Immature natural killer cell (primary cell): ENCODE measurements at regions not wholly inside any gene's neighbourhood (a gene's known extent, or its start where the extent isn't known, plus 50 kb on each side); places are given as distances from the start of the nearest gene placed in this dataset.

Experiments
- DNase-seq, 3 donors: peaks; one replicate each; pipeline ENCODE4 v3.0.0; 2022; ENCODE audit warnings: mixed read lengths in 1 of 3
- H3K27ac Mint-ChIP-seq, 6 donors: one replicate each; pipeline ENCODE4 v1.8.0; 2020; ENCODE audit warnings: mixed read lengths in 6 of 6, mild to moderate bottlenecking in 5 of 6, inconsistent platforms in 4 of 6, moderate library complexity in 3 of 6
- H3K27me3 Mint-ChIP-seq, 3 donors: one replicate each; pipeline ENCODE4 v1.8.0; 2020 to 2021; ENCODE audit warnings: low read depth in 3 of 3, mild to moderate bottlenecking in 3 of 3, mixed read lengths in 3 of 3, moderate library complexity in 3 of 3, inconsistent platforms in 1 of 3
- H3K36me3 Mint-ChIP-seq, 3 donors: one replicate each; pipeline ENCODE4 v1.8.0; 2020; ENCODE audit warnings: mixed read lengths in 3 of 3, inconsistent platforms in 2 of 3, mild to moderate bottlenecking in 2 of 3
- H3K4me1 Mint-ChIP-seq, 2 donors: one replicate each; pipeline ENCODE4 v1.8.0; 2020; ENCODE audit warnings: inconsistent platforms in 2 of 2, mild to moderate bottlenecking in 2 of 2, mixed read lengths in 2 of 2, moderate library complexity in 1 of 2
- H3K4me3 Mint-ChIP-seq, 5 donors: one replicate each; pipeline ENCODE4 v1.8.0; 2020; ENCODE audit warnings: mild to moderate bottlenecking in 5 of 5, mixed read lengths in 5 of 5, inconsistent platforms in 3 of 5, moderate library complexity in 3 of 5
- H3K9me3 Mint-ChIP-seq, 6 donors: one replicate each; pipeline ENCODE4 v1.8.0; 2020; ENCODE audit warnings: mild to moderate bottlenecking in 6 of 6, mixed read lengths in 6 of 6, inconsistent platforms in 4 of 6, moderate library complexity in 3 of 6

DNA sequence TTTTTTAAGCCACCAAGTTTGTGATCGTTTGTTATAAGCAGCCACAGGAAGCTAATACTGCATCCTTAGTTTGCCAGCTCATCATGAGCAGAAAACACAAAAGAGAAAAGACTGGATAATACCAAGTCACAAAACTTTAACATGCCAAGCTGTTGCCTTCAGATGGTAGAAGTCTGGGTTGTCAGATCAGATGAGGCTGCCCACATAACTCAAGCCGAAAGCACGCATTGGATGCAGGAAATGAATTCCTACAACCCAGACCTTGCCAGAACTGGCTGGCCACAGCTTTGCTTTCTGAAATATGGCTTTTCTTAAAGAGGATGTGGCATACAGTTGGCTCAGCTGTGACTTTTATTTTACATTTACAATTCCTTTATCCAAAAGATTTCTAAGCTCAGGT is 118.3 kb upstream of the NEO1 start:
- Mint-ChIP-seq H3K27me3 (peaks cover 2 to 16% (median 2%) of the 10 kb centered on the region in 3 donors), H3K9me3 (no peaks in the 10 kb centered on the region), H3K4me1 (no peaks in the 10 kb centered on the region), H3K36me3 (peaks cover 0 to 12% (median 3%) of the 10 kb centered on the region in 3 donors), H3K27ac (no peak overlapping the region), H3K4me3 (no peak overlapping the region)
- no peak for DNase-seq

GRCh38 chr15:72932472-72932871 is 119.8 kb upstream of the NEO1 start:
- no peak overlapping the region for H3K27ac Mint-ChIP-seq
- H3K4me1 Mint-ChIP-seq, result peaks cover 4 to 12% of the 10 kb centered on the region in 2 donors

GRCh38 chr15:72927451-72927850 is 124.8 kb upstream of the NEO1 start:
- peaks cover 6 to 20% of the 10 kb centered on the region in 2 donors for H3K4me1 Mint-ChIP-seq
- H3K4me3 Mint-ChIP-seq, result peak overlapping the region; percentile 12 to 76 (median 44)
- DNase-seq, result no peak
- peak overlapping the region in 4 of 6 donors; percentile 2 to 54 (median 32) for H3K27ac Mint-ChIP-seq
- peaks cover 0 to 6% (median 0%) of the 10 kb centered on the region in 3 donors for H3K36me3 Mint-ChIP-seq
- H3K27me3 Mint-ChIP-seq, result peaks cover 7 to 18% (median 8%) of the 10 kb centered on the region in 3 donors
- no peaks in the 10 kb centered on the region for H3K9me3 Mint-ChIP-seq

More at GRCh38 chr15:72932472-72932871, 119.8 kb upstream of the NEO1 start:
- H3K27me3 Mint-ChIP-seq, result peaks cover 2 to 18% (median 6%) of the 10 kb centered on the region in 3 donors
- H3K9me3 Mint-ChIP-seq, result no peaks in the 10 kb centered on the region
- peaks cover 0 to 12% (median 3%) of the 10 kb centered on the region in 3 donors for H3K36me3 Mint-ChIP-seq
- DNase-seq, result no peak
- H3K4me3 Mint-ChIP-seq, result no peak overlapping the region

- H3K27me3 Mint-ChIP-seq, result peaks cover 7 to 9% (median 8%) of the 10 kb centered on the region in 3 donors
- H3K36me3 Mint-ChIP-seq, result peaks cover 0 to 4% (median 0%) of the 10 kb centered on the region in 3 donors
- peaks cover 6 to 20% of the 10 kb centered on the region in 2 donors for H3K4me1 Mint-ChIP-seq
- no peaks in the 10 kb centered on the region for H3K9me3 Mint-ChIP-seq
- no peak for DNase-seq
- H3K4me3 Mint-ChIP-seq, result no peak overlapping the region
- H3K27ac Mint-ChIP-seq, result no peak overlapping the region
Observed at GRCh38 chr15:72925661-72926060, 126.6 kb upstream of the NEO1 start.

GRCh38 chr15:72923289-72923688 is 129.0 kb upstream of the NEO1 start:
- DNase-seq, result no peak
- H3K4me1 Mint-ChIP-seq, result peaks cover 5 to 16% of the 10 kb centered on the region in 2 donors
- H3K9me3 Mint-ChIP-seq, result no peaks in the 10 kb centered on the region
- H3K27ac Mint-ChIP-seq, result no peak overlapping the region
- peaks cover 0 to 4% (median 0%) of the 10 kb centered on the region in 3 donors for H3K36me3 Mint-ChIP-seq
- H3K4me3 Mint-ChIP-seq, result no peak overlapping the region
- peaks cover 3 to 10% (median 4%) of the 10 kb centered on the region in 3 donors for H3K27me3 Mint-ChIP-seq

DNA sequence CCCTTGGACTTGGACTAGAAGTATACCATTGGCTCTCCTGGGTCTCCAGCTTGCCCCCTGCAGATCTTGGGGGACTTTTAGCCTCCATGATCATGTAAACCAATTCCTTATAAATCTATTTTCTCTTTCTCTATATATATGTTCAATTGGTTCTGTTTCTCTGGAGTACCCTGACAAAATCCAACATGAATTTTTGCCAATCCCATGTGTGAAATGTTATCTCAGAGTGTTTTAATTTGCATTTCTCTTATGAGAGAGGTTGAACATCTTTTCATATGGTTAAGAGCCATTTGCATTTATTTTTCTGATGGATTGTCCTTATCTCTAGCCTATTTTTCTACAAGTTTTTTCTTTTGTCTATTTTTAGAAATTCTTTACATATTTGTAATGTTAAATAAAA is 131.7 kb upstream of the NEO1 start:
- no peak overlapping the region for H3K27ac Mint-ChIP-seq
- no peaks in the 10 kb centered on the region for H3K4me1 Mint-ChIP-seq
- H3K9me3 Mint-ChIP-seq, result no peaks in the 10 kb centered on the region
- DNase-seq, result no peak
- peaks cover 0 to 6% (median 2%) of the 10 kb centered on the region in 3 donors for H3K27me3 Mint-ChIP-seq
- H3K4me3 Mint-ChIP-seq, result no peak overlapping the region
- no peaks in the 10 kb centered on the region for H3K36me3 Mint-ChIP-seq

GRCh38 chr15:72919936-72920465 is 132.3 kb upstream of the NEO1 start:
- Mint-ChIP-seq H3K27me3 (peaks cover 0 to 6% (median 2%) of the 10 kb centered on the region in 3 donors), H3K4me3 (no peak overlapping the region), H3K27ac (no peak overlapping the region), H3K4me1 (no peaks in the 10 kb centered on the region), H3K36me3 (no peaks in the 10 kb centered on the region), H3K9me3 (no peaks in the 10 kb centered on the region)
- no peak for DNase-seq

GRCh38 chr15:72916897-72917296 is 133.3 kb upstream of the ADPGK start:
- Mint-ChIP-seq H3K4me1 (no peaks in the 10 kb centered on the region), H3K27me3 (peaks cover 0 to 1% (median 0%) of the 10 kb centered on the region in 3 donors), H3K9me3 (no peaks in the 10 kb centered on the region), H3K36me3 (no peaks in the 10 kb centered on the region), H3K27ac (no peak overlapping the region), H3K4me3 (no peak overlapping the region)
- DNase-seq, result no peak

GRCh38 chr15:72916378-72916777 is 132.8 kb upstream of the ADPGK start:
- peak overlapping the region in 1 of 6 donors; percentile 9 for H3K27ac Mint-ChIP-seq

DNA sequence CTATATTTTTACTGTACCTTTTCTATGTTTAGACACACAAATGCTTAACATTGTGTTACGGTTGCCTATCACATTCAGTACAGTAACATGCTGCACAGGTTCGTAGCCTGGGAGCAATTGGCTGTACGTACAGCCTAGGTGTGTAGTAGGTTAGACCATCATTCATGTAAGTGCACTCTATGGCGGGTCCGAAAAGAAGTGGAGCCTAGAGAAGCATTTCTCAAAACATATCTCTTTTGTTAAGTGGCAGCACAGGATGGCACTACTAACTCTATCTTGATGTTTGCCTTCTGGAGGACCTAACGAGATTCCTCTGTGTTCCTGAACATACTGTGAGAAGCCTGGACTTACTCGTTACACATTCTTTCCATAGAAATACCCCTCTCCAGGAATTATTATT is 132.3 kb upstream of the ADPGK start:
- H3K9me3 Mint-ChIP-seq, result no peaks in the 10 kb centered on the region
- no peaks in the 10 kb centered on the region for H3K4me1 Mint-ChIP-seq
- peaks cover 0 to 1% (median 0%) of the 10 kb centered on the region in 3 donors for H3K27me3 Mint-ChIP-seq
- H3K36me3 Mint-ChIP-seq, result no peaks in the 10 kb centered on the region
- no peak overlapping the region for H3K4me3 Mint-ChIP-seq
- H3K27ac Mint-ChIP-seq, result peak overlapping the region in 1 of 6 donors; percentile 9
- DNase-seq, result no peak

More at GRCh38 chr15:72916378-72916777, 132.8 kb upstream of the ADPGK start:
- DNase-seq, result no peak
- H3K27me3 Mint-ChIP-seq, result peaks cover 0 to 1% (median 0%) of the 10 kb centered on the region in 3 donors
- no peak overlapping the region for H3K4me3 Mint-ChIP-seq
- H3K36me3 Mint-ChIP-seq, result no peaks in the 10 kb centered on the region
- no peaks in the 10 kb centered on the region for H3K4me1 Mint-ChIP-seq
- H3K9me3 Mint-ChIP-seq, result no peaks in the 10 kb centered on the region

DNA sequence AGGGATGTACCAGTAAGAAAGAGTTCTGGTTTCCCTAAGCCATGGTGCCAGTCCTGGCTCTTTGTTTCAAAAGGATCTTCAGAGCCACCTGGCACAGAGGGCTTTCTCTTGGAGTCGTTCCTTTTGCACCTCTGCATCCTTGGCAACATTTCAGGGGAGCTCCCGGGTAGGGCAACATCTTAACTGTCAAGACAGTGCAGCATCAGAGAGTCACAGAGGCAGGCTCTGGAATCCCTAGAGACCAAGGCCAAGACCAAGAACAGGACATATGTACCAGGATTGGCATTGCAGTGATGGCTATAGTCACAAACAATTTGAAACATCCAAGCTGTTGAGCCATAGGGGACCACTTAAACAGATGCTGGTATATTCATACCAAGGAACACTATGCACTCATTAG is 129.4 kb upstream of the ADPGK start:
- Mint-ChIP-seq H3K4me3 (no peak overlapping the region), H3K27me3 (peaks cover 0 to 3% (median 0%) of the 10 kb centered on the region in 3 donors), H3K36me3 (no peaks in the 10 kb centered on the region), H3K27ac (no peak overlapping the region), H3K4me1 (no peaks in the 10 kb centered on the region), H3K9me3 (no peaks in the 10 kb centered on the region)
- no peak for DNase-seq

DNA sequence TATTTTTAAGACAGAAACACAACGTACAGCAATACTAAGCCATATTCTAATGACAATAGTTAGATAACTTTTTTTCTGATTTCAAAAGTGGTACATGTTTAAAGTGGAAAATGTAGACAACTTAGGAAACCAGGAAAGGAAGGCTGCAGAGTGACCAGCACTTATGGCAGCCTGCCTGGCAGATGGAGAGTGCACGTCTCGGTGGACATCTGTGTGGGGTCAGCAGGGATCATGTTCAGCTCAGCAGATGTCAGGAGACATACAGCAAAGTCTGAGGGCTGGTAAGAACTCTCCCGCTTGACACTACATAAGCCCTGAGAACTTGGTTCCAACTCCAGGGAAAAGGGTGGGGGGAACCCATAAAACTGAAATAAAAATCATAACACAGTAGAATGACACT is 128.6 kb upstream of the ADPGK start:
- no peak overlapping the region for H3K4me3 Mint-ChIP-seq
- no peak overlapping the region for H3K27ac Mint-ChIP-seq
- H3K4me1 Mint-ChIP-seq, result no peaks in the 10 kb centered on the region
- H3K27me3 Mint-ChIP-seq, result peaks cover 0 to 3% (median 2%) of the 10 kb centered on the region in 3 donors
- no peaks in the 10 kb centered on the region for H3K36me3 Mint-ChIP-seq
- H3K9me3 Mint-ChIP-seq, result no peaks in the 10 kb centered on the region
- no peak for DNase-seq

DNA sequence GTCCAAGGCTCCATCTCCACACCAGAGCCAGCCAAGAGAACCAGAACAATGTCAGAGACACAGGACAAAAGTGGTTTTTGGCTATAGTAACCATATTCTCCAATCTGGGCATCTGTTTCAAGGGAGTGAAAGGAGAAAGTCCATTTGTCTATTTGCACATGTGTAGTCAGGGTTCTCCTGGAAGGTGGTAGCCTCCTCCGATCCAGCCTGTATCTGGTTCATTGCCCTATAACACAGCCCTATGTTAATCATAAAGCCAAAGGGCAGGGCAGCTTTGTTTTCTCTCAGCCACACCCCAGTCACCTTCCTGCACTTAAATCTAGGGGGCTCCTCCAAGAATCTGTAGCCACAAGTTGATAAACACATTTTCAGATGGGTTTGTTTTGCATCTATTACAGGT is 128.1 kb upstream of the ADPGK start:
- Mint-ChIP-seq H3K9me3 (no peaks in the 10 kb centered on the region), H3K4me3 (no peak overlapping the region), H3K4me1 (no peaks in the 10 kb centered on the region), H3K36me3 (no peaks in the 10 kb centered on the region), H3K27me3 (peaks cover 0 to 3% (median 2%) of the 10 kb centered on the region in 3 donors), H3K27ac (no peak overlapping the region)
- DNase-seq, result no peak

DNA sequence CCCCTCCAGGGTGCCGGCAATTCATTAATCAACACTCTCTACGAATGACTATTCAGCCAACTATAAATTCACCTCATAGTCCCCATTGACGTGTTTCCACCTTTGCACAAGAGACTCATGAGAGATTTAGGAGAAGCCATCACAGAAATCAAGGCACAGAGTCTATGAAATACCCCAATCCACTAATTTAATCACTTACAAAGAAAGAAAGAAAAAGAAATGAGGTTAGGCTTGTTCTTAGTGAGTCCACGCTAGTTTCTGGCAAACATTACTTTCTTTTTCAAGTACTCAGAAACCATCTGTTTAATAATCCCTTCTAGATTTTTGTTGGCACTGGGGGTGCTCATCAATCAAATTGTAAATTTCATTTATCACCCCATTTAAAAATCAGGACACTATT is 125.2 kb upstream of the ADPGK start:
- no peaks in the 10 kb centered on the region for H3K9me3 Mint-ChIP-seq
- no peak overlapping the region for H3K27ac Mint-ChIP-seq
- no peaks in the 10 kb centered on the region for H3K4me1 Mint-ChIP-seq
- peaks cover 0 to 3% (median 2%) of the 10 kb centered on the region in 3 donors for H3K27me3 Mint-ChIP-seq
- no peaks in the 10 kb centered on the region for H3K36me3 Mint-ChIP-seq
- no peak overlapping the region for H3K4me3 Mint-ChIP-seq
- no peak for DNase-seq

DNA sequence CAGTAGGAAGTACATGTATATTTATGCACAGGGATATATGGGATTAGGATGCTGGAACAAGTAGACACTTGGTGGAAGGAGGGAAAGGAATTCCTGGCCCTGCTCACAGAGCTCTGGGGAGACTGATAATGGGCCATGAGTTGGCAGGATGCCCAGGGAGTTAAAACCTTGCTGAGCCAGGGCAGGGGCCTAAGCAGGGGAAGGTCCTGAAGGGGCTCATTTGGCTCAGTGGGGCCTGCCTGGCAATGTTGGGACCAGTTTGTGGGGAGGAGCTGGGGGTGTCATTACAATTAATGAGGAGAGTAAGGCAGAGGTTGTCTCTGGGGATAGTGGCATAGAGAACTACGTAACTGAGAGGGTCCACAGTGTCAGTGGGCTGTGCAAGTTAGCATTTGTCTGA is 124.2 kb upstream of the ADPGK start:
- H3K27me3 Mint-ChIP-seq, result peaks cover 0 to 4% (median 4%) of the 10 kb centered on the region in 3 donors
- no peaks in the 10 kb centered on the region for H3K9me3 Mint-ChIP-seq

More for the DNA sequence above, 124.2 kb upstream of the ADPGK start:
- no peak overlapping the region for H3K27ac Mint-ChIP-seq
- no peak for DNase-seq
- H3K36me3 Mint-ChIP-seq, result no peaks in the 10 kb centered on the region
- no peaks in the 10 kb centered on the region for H3K4me1 Mint-ChIP-seq
- no peak overlapping the region for H3K4me3 Mint-ChIP-seq
